ENCODE measurements at regions not wholly inside any gene's neighbourhood (a gene's known extent, or its start where the extent isn't known, plus 50 kb on each side); places are given as distances from the start of the nearest gene placed in this dataset.

GRCh38 chr9:18237776-18238175 lies 236.2 kb upstream of the ADAMTSL1 start:
- no peaks in the 10 kb centered on the region for H3K4me1 ChIP-seq
- H3K9me3 ChIP-seq, result no peaks in the 10 kb centered on the region
- no peak for DNase-seq
- ATAC-seq, result no peak
- no peak overlapping the region for H3K27ac ChIP-seq
- intact Hi-C loops (cut with DNase I), result no loop called here
- no peak for TF ChIP-seq CTCF (IDR thresholded peaks at IDR 0.05)
- no peaks in the 10 kb centered on the region for H3K27me3 ChIP-seq
- H3K4me3 ChIP-seq, result no peak overlapping the region
- no peaks in the 10 kb centered on the region for H3K36me3 ChIP-seq

GRCh38 chr9:18238254-18238653 lies 235.7 kb upstream of the ADAMTSL1 start:
- Histone ChIP-seq H3K27me3 (no peaks in the 10 kb centered on the region), H3K4me1 (no peaks in the 10 kb centered on the region), H3K27ac (no peak overlapping the region), H3K4me3 (no peak overlapping the region), H3K36me3 (no peaks in the 10 kb centered on the region), H3K9me3 (no peaks in the 10 kb centered on the region)
- no peak for DNase-seq
- no peak for TF ChIP-seq CTCF (IDR thresholded peaks at IDR 0.05)
- intact Hi-C loops (cut with DNase I), result no loop called here
- ATAC-seq, result peak; percentile 42

GRCh38 chr9:18238752-18239447 lies 235.1 kb upstream of the ADAMTSL1 start:
- no peaks in the 10 kb centered on the region for H3K27me3 ChIP-seq
- no peaks in the 10 kb centered on the region for H3K9me3 ChIP-seq
- intact Hi-C loops (cut with DNase I), result no loop called here
- no peak for TF ChIP-seq CTCF (IDR thresholded peaks at IDR 0.05)
- no peak overlapping the region for H3K27ac ChIP-seq
- DNase-seq (no peak), ATAC-seq (no peak)
- no peak overlapping the region for H3K4me3 ChIP-seq
- H3K4me1 ChIP-seq, result no peaks in the 10 kb centered on the region
- no peaks in the 10 kb centered on the region for H3K36me3 ChIP-seq

GRCh38 chr9:18240213-18240612 lies 233.7 kb upstream of the ADAMTSL1 start:
- no peak for DNase-seq
- TF ChIP-seq CTCF (IDR thresholded peaks at IDR 0.05), result no peak
- no peak overlapping the region for H3K4me3 ChIP-seq
- H3K36me3 ChIP-seq, result no peaks in the 10 kb centered on the region
- no peaks in the 10 kb centered on the region for H3K4me1 ChIP-seq
- H3K9me3 ChIP-seq, result no peaks in the 10 kb centered on the region
- ATAC-seq, result no peak
- intact Hi-C loops (cut with DNase I), result no loop called here
- no peaks in the 10 kb centered on the region for H3K27me3 ChIP-seq
- H3K27ac ChIP-seq, result no peak overlapping the region

GRCh38 chr9:18245911-18246310 lies 228.0 kb upstream of the ADAMTSL1 start:
- H3K27ac ChIP-seq, result no peak overlapping the region
- ATAC-seq, result no peak
- no peaks in the 10 kb centered on the region for H3K27me3 ChIP-seq
- no peaks in the 10 kb centered on the region for H3K9me3 ChIP-seq
- intact Hi-C loops (cut with DNase I), result no loop called here
- no peak for DNase-seq
- no peaks in the 10 kb centered on the region for H3K36me3 ChIP-seq
- no peak overlapping the region for H3K4me3 ChIP-seq
- no peaks in the 10 kb centered on the region for H3K4me1 ChIP-seq
- no peak for TF ChIP-seq CTCF (IDR thresholded peaks at IDR 0.05)

All from left lung (tissue), 4 donors.